H9 (cell line): ENCODE measurements at regions not wholly inside any gene's neighbourhood (a gene's known extent, or its start where the extent isn't known, plus 50 kb on each side); places are given as distances from the start of the nearest gene placed in this dataset.

Source experiments
- DNase-seq: peaks from one replicate; pipeline ENCODE4 v3.0.0-alpha.2; 2017
- H2AFZ ChIP-seq: one replicate; pipeline ENCODE4 v1.6.1; 2013; ENCODE audit warnings: mild to moderate bottlenecking, low read length, control low read depth, moderate library complexity
- H2AK5ac ChIP-seq: 2 replicates; pipeline ENCODE4 v1.6.1; 2013; ENCODE audit warnings: low read length, control low read depth, mixed read lengths; ENCODE audit not compliant: insufficient read length
- H2BK120ac ChIP-seq: one replicate; pipeline ENCODE4 v1.6.1; 2013; ENCODE audit warnings: low read depth, mild to moderate bottlenecking, low read length, control low read depth, inconsistent platforms; ENCODE audit not compliant: poor library complexity, severe bottlenecking
- H2BK12ac ChIP-seq: 2 replicates; pipeline ENCODE4 v1.6.1; 2013; ENCODE audit warnings: low read length, control low read depth, mixed read lengths, low read depth; ENCODE audit not compliant: insufficient read length
- H2BK15ac ChIP-seq: 2 replicates; pipeline ENCODE4 v1.6.1; 2013; ENCODE audit warnings: low read depth, low read length, control low read depth
- H2BK20ac ChIP-seq: one replicate; pipeline ENCODE4 v1.6.1; 2013; ENCODE audit warnings: low read depth, mild to moderate bottlenecking, low read length, control low read depth, inconsistent platforms; ENCODE audit not compliant: poor library complexity, severe bottlenecking
- H2BK5ac ChIP-seq: 2 replicates; pipeline ENCODE4 v1.6.1; 2013; ENCODE audit warnings: low read length, control low read depth, mixed read lengths; ENCODE audit not compliant: insufficient read length
- H3K14ac ChIP-seq: 2 replicates; pipeline ENCODE4 v1.6.1; 2013; ENCODE audit warnings: low read length, control low read depth; ENCODE audit not compliant: insufficient read depth
- H3K18ac ChIP-seq: 2 replicates; pipeline ENCODE4 v1.6.1; 2013; ENCODE audit warnings: low read depth, mild to moderate bottlenecking, mixed read lengths, low read length, control low read depth; ENCODE audit not compliant: insufficient read length
- H3K23ac ChIP-seq: 2 replicates; pipeline ENCODE4 v1.6.1; 2013; ENCODE audit warnings: low read length, control low read depth, mixed read lengths, low read depth; ENCODE audit not compliant: insufficient read length
- H3K23me2 ChIP-seq: 2 replicates; pipeline ENCODE4 v1.6.1; 2013; ENCODE audit warnings: low read depth, mild to moderate bottlenecking, mixed read lengths, low read length, control low read depth; ENCODE audit not compliant: insufficient read length, poor library complexity, severe bottlenecking
- H3K27ac ChIP-seq: 2 replicates; pipeline ENCODE4 v1.5.1; 2013; ENCODE audit warnings: low read length, control low read depth, mixed read lengths, low read depth; ENCODE audit not compliant: insufficient read length
- H3K27me3 ChIP-seq: 2 replicates; pipeline ENCODE4 v1.6.1; 2013; ENCODE audit warnings: low read length, control low read depth, inconsistent platforms; ENCODE audit not compliant: insufficient read depth
- H3K4ac ChIP-seq: 2 replicates; pipeline ENCODE4 v1.6.1; 2013; ENCODE audit warnings: low read depth, mild to moderate bottlenecking, control low read depth, inconsistent platforms, low read length, moderate library complexity
- H3K4me1 ChIP-seq: 2 replicates; pipeline ENCODE4 v1.6.1; 2013; ENCODE audit warnings: low read length, control low read depth, inconsistent platforms; ENCODE audit not compliant: insufficient read depth
- H3K4me2 ChIP-seq: 2 replicates; pipeline ENCODE4 v1.6.1; 2013; ENCODE audit warnings: low read length, control low read depth, mixed read lengths; ENCODE audit not compliant: insufficient read length, insufficient read depth
- H3K56ac ChIP-seq: 2 replicates; pipeline ENCODE4 v1.6.1; 2013; ENCODE audit warnings: low read depth, mild to moderate bottlenecking, mixed read lengths, low read length, control low read depth; ENCODE audit not compliant: insufficient read length
- H3K79me1 ChIP-seq: 2 replicates; pipeline ENCODE4 v1.6.1; 2013; ENCODE audit warnings: low read depth, mild to moderate bottlenecking, moderate library complexity, low read length, control low read depth, inconsistent platforms; ENCODE audit not compliant: insufficient read depth, poor library complexity, severe bottlenecking
- H3K79me2 ChIP-seq: 2 replicates; pipeline ENCODE4 v1.6.1; 2013; ENCODE audit warnings: low read length, control low read depth, inconsistent platforms; ENCODE audit not compliant: insufficient read depth
- H3K9ac ChIP-seq: 2 replicates; pipeline ENCODE4 v1.6.1; 2013; ENCODE audit warnings: low read length, control low read depth, mixed read lengths; ENCODE audit not compliant: insufficient read length; ENCODE audit errors: extremely low read depth
- H3K9me3 ChIP-seq: one replicate; pipeline ENCODE4 v1.6.1; 2013; ENCODE audit warnings: low read depth, low read length, inconsistent platforms; ENCODE audit not compliant: control insufficient read depth
- H3T11ph ChIP-seq: one replicate; pipeline ENCODE4 v1.6.1; 2013; ENCODE audit warnings: mild to moderate bottlenecking, low read length, control low read depth, inconsistent platforms
- H4K20me1 ChIP-seq: one replicate; pipeline ENCODE4 v1.6.1; 2013; ENCODE audit not compliant: control insufficient read depth, insufficient read length, insufficient read depth
- H4K5ac ChIP-seq: 2 replicates; pipeline ENCODE4 v1.6.1; 2013; ENCODE audit warnings: low read depth, mild to moderate bottlenecking, mixed read lengths, low read length, control low read depth; ENCODE audit not compliant: insufficient read length
- H4K8ac ChIP-seq: replicated peaks from 2 replicates; pipeline ENCODE4 v1.6.1; 2013; ENCODE audit warnings: low read length, control low read depth, mixed read lengths, low read depth; ENCODE audit not compliant: insufficient read length
- H4K91ac ChIP-seq: 2 replicates; pipeline ENCODE4 v1.6.1; 2013; ENCODE audit warnings: low read depth, mild to moderate bottlenecking, moderate library complexity, mixed read lengths, low read length, control low read depth; ENCODE audit not compliant: insufficient read length
- H3K27ac Mint-ChIP-seq, 3 experiments: 2 replicates in 2 of 3; 3 replicates in 1 of 3; pipeline ENCODE4 v1.8.0; 2020 to 2021; ENCODE audit warnings: mixed read lengths in 3 of 3, mild to moderate bottlenecking in 1 of 3, moderate library complexity in 1 of 3
- H3K27me3 Mint-ChIP-seq: 2 replicates; pipeline ENCODE4 v1.8.0; 2021; ENCODE audit warnings: low read depth, mild to moderate bottlenecking, moderate library complexity, mixed read lengths
- H3K36me3 Mint-ChIP-seq, 3 experiments: 2 replicates in 2 of 3; 3 replicates in 1 of 3; pipeline ENCODE4 v1.8.0; 2020 to 2021; ENCODE audit warnings: low read depth in 3 of 3, mixed read lengths in 3 of 3; ENCODE audit not compliant: insufficient read depth in 1 of 3
- H3K4me1 Mint-ChIP-seq, 2 experiments: 2 replicates each; pipeline ENCODE4 v1.8.0; 2020; ENCODE audit warnings: mixed read lengths in 2 of 2
- H3K4me3 Mint-ChIP-seq, 2 experiments: 2 replicates in 1 of 2; 3 replicates in 1 of 2; pipeline ENCODE4 v1.8.0; 2020 to 2021; ENCODE audit warnings: mild to moderate bottlenecking in 2 of 2, mixed read lengths in 2 of 2, moderate library complexity in 1 of 2
- H3K9me3 Mint-ChIP-seq, 2 experiments: 2 replicates in 1 of 2; 3 replicates in 1 of 2; pipeline ENCODE4 v1.8.0; 2020; ENCODE audit warnings: mild to moderate bottlenecking in 2 of 2, mixed read lengths in 2 of 2, moderate library complexity in 1 of 2
- WGBS: extraction: QIAGEN DNeasy Blood & Tissue Kit; methylation state at CpG from one replicate; pipeline ENCODE4 v1.1.7; 2013; ENCODE audit warnings: missing lambda C conversion rate, low lambda C conversion rate, mixed read lengths; ENCODE audit not compliant: insufficient read length; ENCODE audit errors: extremely low coverage; 5-methylcytosine and 5-hydroxymethylcytosine counted together
- TF ChIP-seq, protein P1 (sequence below): fragments of 200-600 bp; sonication (generic); conservative IDR thresholded peaks from 3 replicates; pipeline ENCODE4 v1.8.0; 2021; ENCODE audit warnings: antibody characterized with exemption, mild to moderate bottlenecking

DNA sequence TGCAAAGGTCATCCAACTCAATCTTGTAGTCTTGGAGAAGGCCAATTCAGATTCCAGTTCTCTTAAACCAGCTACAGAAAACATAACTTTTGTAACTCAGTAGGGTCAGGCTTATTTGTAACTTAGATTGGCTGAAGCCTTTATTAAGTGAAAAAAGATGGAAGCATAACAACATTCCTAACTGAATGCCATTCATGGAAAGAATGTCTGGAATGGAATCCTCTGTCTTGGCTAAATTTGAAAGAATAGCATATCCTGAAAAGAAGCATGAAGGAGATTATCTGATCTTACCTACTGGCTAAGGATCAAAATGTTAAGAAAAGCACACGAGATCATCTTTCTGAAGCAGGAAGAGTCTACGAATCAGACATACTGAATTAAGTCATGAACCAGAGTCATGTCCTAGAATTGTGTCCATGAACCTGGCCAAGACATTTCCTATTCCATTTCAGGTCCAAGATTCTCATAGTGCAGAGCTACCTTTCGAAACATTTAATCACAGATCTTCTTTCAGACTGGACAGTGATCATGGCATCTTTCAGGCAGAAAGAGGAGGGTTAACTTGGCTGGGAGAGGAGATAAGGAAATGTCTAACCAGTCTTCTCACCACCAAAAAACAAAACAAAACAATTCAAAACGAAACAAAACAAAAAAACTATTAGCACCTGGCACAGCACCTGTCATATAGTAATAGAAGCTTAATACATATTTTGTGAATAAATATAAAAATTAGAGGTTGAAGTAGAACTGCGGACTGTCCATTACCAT lies 75.6 kb downstream of the XCL2 start:
- H3K56ac ChIP-seq: no peak overlapping the region
- H3K27ac ChIP-seq: no peak overlapping the region
- WGBS: no CpG with 5 or more reads among the region's 5 CpGs
- H2BK12ac ChIP-seq: no peak overlapping the region
- no peak overlapping the region for H3K14ac ChIP-seq
- H2AFZ ChIP-seq: no peak overlapping the region
- no peak overlapping the region for H3K18ac ChIP-seq
- peaks cover 0 to under 1% (median under 1%) of the 10 kb centered on the region in 3 experiments; a peak in 3 of 7 replicates for H3K36me3 Mint-ChIP-seq
- H3K27me3 ChIP-seq: no peaks in the 10 kb centered on the region
- TF ChIP-seq, protein P1, sequence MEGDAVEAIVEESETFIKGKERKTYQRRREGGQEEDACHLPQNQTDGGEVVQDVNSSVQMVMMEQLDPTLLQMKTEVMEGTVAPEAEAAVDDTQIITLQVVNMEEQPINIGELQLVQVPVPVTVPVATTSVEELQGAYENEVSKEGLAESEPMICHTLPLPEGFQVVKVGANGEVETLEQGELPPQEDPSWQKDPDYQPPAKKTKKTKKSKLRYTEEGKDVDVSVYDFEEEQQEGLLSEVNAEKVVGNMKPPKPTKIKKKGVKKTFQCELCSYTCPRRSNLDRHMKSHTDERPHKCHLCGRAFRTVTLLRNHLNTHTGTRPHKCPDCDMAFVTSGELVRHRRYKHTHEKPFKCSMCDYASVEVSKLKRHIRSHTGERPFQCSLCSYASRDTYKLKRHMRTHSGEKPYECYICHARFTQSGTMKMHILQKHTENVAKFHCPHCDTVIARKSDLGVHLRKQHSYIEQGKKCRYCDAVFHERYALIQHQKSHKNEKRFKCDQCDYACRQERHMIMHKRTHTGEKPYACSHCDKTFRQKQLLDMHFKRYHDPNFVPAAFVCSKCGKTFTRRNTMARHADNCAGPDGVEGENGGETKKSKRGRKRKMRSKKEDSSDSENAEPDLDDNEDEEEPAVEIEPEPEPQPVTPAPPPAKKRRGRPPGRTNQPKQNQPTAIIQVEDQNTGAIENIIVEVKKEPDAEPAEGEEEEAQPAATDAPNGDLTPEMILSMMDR: no peak
- no peak overlapping the region; a peak in 1 of 7 replicates for H3K27ac Mint-ChIP-seq
- no peak overlapping the region for H3K9ac ChIP-seq
- no peak overlapping the region for H4K91ac ChIP-seq
- H2BK15ac ChIP-seq: no peak overlapping the region
- H2BK120ac ChIP-seq: no peak overlapping the region
- H3K4ac ChIP-seq: no peak overlapping the region
- no peak overlapping the region for H3K23ac ChIP-seq
- no peak for DNase-seq
- H4K5ac ChIP-seq: no peak overlapping the region
- H3K4me2 ChIP-seq: no peak overlapping the region
- H4K20me1 ChIP-seq: no peaks in the 10 kb centered on the region
- H2AK5ac ChIP-seq: no peak overlapping the region
- no peak overlapping the region for H2BK5ac ChIP-seq
- H3K4me1 ChIP-seq: peaks cover 8% of the 10 kb centered on the region; the same call in 1 of the 2 replicates
- peaks cover 2 to 3% of the 10 kb centered on the region in 2 experiments; a peak in 4 of 5 replicates for H3K9me3 Mint-ChIP-seq
- no peaks in the 10 kb centered on the region for H3K9me3 ChIP-seq
- H3K79me2 ChIP-seq: no peaks in the 10 kb centered on the region
- no peak overlapping the region for H4K8ac ChIP-seq
- no peak overlapping the region for H3K4me3 Mint-ChIP-seq
- H2BK20ac ChIP-seq: no peak overlapping the region
- peaks cover 18 to 35% of the 10 kb centered on the region in 2 experiments for H3K4me1 Mint-ChIP-seq
- no peaks in the 10 kb centered on the region for H3K23me2 ChIP-seq
- no peaks in the 10 kb centered on the region for H3K27me3 Mint-ChIP-seq
- H3K79me1 ChIP-seq: no peaks in the 10 kb centered on the region
- H3T11ph ChIP-seq: no peak overlapping the region
